HG03460 (cell line): ENCODE measurements at regions not wholly inside any gene's neighbourhood (a gene's known extent, or its start where the extent isn't known, plus 50 kb on each side); places are given as distances from the start of the nearest gene placed in this dataset.

Experiments
- ATAC-seq: cut with Tn5 transposase; IDR thresholded peaks from one replicate; pipeline ENCODE4 v1.9.1; 2021; ENCODE audit not compliant: unreplicated experiment

DNA sequence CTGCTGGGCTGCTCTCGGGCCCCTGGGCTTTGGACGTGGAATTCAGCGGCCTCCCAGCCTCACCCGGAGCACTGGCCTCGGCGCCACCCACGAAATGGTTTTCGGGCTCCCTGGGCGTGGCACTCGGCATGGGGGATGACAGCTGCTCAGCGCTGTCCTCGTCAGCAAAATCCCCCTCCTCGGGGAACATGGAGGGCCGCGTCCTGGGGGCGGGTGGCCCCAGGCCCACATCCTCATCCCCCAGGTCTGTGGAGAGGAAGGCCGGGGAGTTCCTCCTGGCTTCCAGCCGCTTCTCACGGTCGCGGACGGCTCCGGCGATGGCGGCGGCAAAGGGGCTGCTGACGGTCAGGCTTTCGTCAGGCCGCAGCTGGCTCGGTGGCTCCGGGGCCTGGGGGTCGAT is 88.4 kb downstream of the CTTN start:
- no peak for ATAC-seq

DNA sequence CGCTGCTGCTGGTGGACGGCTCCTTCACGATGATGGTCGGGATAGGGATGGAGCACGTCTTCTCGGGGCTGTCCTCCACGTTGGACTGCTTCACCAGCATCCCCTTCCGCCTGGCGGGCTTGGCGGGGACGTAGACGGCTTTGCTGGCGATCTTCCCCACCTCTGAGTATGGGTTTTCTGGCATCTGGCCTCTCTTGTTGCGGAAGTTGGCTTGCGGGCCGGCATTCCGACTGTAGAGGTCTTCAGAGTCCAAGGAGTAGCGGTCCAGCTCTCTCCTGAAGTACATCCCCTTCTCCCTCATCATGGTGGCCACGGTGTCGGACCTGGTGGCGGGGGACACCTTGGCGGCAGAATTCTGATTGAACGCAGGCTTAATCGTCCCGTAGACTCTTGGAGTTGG is 88.8 kb downstream of the CTTN start:
- no peak for ATAC-seq

DNA sequence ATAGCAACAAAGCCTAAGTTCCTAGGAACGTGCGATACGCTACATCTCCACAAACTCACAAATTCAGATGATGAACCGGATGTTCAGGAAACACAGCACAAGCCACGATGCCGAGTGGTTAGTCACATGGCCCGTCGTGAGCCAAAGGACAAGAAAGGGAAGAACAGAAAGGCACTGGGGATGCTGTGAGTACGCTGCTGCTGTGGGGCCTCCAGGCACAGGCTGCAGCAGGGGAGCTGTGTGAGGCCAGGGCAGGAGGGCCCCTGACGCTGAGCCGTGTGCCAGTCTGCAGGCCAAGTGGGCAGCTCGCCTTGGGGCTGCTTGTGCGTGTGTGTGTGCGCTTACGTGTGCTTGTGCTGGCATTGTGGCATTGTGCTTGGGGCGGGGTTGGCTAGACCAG is 89.4 kb downstream of the CTTN start:
- no peak for ATAC-seq

DNA sequence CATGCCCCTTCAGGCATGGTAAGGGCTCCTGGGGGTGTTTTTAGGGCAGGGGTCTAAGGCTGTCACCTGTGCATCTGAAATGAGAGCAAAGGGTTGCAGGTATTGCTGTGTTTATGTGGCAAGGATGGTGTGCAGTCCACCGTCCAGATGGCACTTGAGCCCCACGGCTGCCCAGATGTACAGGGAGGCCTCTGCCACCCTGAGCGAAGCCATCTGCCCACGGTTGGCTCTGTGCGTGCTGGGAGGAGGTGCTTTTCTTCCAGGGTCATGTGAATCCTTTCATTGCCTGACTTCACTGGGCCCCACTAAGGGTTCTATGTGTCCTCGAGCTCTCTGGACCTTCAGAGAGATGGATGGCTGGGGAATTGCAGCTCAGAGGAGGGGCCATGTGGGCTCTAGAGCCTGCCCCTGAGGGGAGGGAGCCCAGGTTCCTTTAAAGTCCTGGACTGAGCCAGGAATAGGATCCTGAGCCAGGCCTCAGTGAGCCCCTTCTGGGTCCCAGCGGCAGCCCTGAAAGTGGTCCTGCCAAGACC is 89.9 kb downstream of the CTTN start:
- ATAC-seq = no peak

DNA sequence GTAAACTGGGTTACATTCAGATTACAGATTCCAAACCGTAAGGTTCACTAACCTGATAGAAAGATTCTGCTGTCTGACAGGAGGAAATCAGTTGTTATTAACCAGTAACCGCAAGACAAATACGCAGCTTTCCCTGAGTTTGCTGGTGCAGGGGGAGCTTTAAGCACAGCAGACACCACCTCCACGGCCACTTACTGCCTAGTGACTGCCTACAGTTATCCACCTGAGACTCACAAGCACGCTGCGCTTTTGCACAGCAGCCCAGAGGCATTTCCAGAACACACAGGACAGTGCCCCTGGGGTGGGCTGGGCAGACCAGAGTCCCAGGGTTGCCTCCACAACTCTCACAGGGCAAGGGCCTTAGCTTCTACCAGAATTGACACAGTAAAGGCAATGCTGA is 90.9 kb downstream of the CTTN start:
- ATAC-seq = no peak

DNA sequence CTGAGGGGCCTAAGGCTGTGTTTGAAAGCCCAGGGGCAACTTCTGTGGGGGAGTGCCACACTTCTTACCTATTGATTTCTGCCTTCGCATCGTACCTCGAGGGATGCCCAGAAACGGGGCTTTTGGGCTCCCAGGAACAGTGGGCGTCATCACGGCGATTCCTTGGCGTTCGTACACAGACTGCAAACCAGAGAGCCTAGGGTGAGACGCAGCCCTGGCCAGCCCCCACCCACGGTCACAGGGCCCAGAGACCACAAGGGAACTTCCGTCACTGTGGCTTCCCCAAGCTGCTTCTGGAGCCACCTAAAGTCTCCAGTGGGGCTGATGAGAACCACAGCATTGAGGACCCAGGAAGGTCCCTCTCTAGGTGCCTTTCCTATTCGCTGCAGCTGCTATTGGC is 91.9 kb downstream of the CTTN start:
- ATAC-seq = no peak

DNA sequence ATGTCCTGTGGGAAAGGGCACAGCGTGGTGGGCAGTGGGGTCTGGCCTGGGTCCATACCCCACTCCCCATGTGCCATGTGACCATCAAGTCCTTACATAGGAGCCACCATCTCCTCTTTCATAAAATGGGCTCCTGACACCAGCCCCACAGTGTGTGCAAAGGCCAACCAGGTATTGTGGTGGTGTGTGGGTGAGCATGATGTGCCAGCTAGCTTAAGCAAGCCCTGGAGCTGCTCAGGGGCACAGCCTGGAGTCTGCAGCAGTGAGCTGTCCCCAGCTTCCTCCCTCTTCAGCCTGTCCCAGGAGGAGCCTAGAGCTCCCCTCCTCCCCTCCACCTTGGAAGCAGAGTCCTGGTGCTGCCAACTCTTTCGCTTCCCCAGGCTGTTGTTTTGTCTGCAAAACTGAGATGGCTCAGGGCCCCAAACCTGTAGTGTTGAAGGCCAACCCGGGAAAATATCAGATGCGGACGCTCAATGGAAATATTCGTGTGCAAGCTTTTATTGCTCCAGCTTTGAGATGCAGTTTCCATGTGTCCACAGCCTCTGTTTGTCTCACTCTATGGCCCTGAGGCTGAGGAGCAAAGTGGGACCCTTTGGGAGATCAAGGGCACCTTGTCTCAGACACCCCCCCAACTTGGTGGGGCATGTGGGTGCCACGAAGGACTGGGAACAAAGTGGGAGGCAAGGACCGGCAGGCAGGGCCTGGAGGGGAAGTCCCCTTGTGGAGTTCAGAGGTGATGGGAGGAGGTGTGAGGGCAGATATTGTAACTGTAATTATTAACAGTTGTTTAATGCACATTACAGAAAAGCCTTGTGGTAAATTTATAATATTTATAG is 92.6 kb downstream of the CTTN start:
- no peak for ATAC-seq

DNA sequence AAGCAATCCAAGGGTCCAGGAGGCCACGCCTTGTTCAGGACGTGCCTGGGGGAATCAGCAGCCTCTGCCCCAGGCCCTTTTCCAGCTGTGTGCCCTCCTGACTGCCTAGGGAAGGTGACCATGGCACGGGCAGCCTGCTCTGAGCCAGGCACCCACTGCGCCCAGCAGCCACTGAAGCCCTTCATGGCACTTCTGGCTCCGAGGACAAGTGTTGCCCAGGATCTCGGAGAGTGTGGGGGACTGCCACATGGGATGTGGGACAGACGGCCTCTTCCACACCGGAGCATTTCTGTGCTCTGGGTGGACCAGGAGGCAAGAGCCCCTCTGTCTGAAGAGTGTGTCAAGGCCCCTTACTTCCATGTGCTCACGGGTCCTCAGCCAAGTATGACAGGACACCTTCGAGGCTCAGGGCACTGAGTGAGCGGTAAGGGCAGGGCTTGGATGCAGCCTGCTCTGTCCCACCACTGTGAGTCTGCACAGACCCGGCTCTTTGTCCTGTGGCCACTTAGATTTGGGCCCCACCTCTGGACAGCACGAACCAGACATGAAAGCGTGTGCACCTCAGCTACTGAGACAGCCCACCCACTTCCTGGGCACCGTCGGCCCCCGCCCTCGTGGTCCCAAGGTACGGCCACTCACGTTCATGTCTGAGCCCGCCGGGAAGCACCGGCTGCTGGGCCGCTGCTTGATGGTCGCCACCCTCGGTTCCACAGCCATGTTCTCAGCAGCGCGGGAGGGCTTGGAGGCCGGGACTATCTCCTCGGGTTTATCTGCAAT is 93.6 kb downstream of the CTTN start:
- ATAC-seq = no peak

DNA sequence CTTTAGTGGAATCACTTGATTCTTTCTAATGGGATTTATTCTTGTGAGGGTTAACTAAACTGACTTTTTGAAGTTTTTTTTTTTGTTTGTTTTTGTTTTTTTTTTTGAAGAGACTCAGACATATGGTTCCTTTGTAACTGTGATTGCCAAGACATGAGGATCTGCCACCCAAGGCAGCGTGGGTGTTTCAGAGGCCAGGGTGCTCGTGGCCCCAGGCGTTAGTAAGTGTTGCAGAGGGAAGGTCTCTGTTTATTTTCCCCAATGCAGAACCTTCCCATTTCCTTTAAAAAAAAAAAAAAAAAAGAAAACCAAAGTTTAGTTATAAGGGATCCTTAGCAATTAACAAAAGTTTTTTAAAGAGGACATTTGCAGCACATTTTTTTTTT is 94.8 kb downstream of the CTTN start:
- ATAC-seq = no peak

DNA sequence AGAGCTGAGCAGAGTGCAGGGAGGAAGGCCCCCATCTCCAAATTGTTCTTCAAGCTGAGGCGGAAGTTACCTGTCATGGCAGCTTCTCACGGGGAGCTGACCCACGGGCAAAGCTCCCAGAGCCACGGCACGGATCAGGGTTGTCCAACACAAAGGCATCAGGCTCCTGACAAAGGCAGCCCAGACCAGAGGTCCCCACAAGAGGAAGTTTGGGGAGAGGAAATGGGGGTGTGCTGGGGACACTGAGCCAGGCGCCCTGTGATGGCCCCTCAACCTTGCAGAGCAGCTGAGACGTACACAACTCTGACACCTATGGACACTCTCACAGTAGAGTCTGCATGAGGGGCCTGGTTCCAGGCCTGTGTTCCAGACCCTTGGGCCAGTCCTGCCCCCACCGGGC is 95.6 kb downstream of the CTTN start:
- no peak for ATAC-seq

DNA sequence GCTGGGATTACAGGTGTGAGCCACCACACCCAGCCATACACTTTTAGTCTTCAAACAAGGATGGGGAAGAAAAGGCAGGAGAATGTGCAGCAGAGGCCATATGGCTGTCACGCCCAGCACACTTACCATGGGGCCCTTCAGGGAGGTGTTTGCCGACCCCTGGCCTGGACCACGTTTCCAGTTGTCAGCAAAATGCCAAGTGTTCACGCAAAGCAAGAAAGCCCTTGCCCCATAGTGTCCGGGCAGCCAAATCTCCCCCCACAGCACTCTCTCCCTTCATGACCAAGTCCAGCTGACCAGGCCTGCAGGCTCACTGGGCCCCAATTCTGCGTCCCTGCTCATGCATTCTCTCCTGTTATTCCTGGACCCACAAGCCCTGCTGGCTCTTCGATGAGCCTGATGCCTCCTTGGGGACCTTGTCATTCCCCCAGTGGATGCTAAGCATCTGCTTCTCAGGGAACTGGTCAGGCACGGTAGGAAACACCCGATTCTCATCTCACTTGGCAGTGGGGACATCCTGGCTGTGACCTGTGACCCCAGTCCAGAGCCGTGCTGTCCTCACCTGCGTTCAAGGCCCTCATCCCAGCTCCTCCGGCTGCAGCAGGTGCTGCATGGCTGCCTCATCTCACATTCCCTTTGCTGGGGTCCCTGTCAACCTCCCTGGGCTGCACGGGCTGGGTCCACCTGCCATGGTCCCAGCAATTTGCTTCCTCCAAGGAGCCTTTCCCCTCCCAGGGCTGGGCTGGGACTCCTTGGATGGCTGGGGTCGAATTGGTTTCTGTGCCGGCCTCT is 96.4 kb downstream of the CTTN start:
- ATAC-seq = no peak

DNA sequence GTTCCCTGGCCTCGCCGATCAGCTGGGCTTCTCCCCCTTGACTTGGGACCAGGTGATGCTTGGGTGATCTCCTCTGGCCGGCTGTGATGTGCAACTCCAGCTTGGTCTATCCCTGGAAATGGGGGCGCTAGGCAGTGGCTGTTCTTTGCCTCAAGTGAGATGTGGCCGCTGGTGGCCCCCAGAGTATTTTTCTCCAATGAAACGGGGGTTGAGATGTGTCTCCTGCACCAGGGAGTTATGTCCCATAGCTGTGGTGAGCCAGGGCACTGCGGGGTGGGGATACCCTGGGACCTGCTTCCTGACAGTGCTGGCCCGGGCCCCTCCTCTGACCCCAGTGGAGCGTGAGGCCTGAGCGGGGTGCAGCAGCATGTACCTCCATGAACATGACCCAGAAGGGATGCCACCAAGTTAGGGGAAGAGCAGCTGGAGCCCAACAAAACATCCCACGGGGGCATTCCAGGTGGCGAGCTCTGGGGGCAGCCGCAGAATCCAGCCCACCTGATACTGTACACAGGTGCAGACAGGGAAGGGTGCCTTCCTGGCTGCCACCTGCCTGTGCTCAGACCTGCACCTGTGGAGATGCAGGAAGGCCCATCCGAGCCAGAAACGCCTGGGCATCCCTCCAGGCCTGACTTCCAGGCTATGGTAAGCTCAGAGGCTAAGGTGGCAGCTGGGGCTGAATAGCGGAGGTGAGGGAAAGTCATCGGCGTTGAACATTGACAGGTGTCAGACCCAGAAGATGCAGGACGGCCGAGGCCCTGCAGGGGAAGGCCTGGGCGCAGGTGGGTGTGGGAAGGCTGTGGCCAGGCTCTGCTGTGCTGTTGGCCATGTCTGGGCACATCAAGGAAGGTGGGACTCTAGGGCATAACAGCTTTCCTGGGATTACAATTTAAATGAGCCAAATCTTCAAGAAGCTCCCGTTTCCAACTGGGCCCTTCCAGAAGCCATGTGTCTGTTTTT is 97.3 kb downstream of the CTTN start:
- ATAC-seq = no peak

DNA sequence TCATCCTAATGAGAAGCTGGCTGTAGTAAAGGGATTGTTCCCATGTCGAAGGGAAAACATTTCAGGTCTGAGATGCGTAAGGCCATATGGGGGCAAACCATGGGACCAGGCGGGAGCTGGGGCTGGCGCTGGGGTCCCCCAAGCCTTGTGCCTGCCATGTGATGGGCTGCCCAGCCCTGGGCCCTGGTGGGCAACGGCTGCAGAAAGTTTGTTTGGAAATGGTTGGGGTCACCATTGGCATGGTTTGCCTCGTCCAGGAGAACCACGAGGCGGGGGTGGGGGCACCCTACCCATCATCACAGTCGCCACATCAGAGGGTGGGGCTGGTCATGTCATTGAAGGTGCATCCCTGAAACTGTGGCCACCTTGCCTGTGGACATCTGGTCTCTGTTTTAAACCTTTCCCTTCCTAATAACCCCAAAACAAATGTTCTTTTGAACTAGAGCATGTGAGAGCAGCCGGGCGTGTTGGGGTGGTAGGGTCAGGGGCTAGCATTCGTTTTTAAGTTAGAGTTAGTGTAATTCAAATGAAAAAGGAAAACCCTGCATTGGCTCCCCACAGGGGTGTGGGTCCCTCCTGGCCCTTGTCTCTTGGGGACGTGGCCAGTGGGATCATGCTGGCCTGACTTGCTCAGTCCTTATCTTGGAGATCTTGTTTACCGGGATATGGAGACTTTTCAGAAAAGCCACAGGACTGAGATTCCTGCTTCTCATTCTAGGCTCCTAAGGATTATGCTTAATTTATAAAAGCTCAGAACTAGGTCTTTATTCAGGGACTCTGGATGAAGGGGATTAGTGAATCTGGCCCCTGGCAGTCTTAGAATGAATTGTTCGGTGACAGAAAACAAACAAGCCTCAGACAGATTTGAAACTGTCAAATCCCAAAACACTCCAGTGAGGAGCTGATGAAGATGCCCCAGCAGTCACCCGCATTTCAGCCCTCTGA is 98.5 kb downstream of the CTTN start:
- no peak for ATAC-seq

DNA sequence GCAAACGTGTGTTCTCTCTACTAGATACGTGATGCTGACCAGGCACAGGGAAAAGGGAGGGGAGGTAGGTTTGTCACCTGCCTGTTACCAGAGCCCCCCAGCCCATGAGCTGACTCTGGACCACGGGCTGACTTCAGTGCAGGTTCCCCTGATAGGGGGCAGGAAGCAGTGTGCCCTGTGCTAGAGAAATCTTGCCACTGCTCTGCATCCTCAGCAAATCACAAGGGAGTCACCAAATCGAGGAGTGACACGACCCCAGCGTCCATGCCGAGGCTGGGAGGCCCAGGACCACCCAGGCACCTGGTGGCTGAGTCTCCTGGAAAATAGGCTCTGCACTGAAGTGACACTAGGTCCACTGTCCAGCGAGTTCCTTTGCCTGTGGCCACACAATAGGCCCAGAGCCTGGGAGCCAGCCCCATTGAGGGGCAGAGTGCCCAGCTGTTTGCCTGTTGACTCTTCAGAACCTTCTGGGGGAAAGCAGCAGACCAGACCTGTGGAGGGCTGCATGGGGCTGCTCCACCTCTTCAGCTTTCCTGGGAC is 99.3 kb downstream of the CTTN start:
- ATAC-seq = no peak

DNA sequence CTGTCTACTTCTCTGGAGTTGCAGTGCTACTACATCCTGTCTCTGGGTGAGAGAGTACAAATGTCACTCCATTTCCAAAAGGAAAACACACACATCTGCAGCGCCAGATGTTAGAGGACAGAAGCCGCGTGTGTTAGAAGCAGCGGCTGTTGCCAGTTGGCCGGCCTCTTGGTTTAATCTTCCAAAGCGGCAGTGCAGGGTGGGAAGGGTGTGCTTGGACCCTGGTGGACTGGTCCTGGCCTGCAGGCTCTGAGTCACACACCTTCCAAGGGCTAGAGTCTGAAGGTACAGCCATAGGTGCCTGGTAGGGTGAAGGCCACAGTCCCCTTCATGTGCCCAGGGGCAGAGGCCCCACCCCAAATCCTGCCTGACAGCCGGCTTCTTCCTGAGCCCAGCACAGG is 99.8 kb downstream of the CTTN start:
- no peak for ATAC-seq

DNA sequence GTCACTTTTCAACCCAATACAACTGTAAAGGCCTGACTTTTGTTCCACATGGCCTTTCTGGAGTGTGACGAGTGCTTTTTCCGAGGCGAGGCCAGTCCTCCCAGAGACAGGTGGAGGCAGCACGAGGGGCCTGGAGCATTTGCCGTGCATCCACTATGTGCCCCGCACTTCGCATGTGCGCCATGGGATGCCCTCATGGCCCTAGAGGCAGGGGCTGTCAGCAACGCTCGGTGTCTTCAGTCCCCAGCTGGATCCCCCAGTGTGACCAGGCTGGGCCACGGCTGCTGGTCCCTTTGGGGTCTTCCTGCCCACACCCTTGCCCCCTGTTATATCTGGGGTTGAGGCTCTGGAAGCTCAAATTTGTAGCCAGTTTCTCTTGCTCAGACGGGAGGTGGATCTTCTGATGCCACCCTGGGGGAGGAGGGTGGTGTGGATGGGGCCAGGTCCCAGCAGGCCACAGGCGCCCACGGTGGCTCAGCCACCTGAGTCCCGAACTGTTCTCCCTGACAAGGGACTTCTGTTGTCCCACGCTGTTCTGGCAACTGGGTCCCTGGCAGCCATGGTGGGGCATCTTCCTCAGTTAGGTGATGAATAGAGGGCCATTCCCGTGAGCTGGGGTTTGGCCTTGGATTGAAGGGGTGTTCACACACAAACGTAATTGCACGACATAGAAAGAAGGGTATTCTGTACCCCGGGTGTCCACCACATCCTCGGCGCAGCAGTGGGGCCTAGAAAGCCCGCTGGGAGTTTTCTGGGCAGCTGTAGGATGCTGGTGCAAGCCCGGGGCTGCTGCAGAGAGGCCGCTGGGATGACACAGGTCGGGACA is 100.9 kb downstream of the CTTN start:
- ATAC-seq = no peak

DNA sequence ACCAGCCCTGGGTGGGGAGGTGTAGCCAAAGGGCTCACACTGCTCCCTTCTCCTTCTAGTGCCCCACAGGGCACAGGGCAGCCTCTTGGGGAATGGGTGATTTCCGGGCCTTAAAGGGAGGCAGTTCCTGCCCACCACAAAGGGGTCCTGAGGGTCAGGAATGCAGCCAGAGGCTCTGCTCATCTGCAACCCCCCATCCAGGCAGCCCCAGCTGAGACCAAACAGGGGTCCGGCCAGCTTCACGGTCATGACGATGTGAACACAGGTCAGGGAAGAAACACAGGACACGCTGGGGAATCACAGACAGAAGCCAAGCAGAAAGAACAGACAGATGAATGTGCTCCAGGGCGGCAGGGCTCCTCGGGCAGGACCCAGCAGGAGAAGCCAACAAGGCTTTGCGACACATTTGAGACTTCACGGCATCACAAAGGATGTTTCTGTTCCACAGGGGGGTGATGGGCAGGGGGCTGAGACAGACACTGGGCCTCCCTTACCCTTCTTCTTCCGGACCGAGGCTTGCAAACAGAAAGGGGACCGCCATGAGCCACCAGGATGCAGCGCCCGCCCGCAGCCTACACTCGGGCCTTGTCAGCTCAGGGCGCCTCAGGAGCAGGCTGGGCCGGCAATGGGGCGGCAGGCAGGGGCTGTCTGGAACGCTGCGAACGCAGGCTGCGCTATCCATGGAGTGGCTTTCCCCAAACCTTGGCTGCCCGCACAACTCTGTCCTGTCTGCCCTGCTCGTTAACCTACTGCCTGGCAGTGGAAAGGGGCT is 101.9 kb downstream of the CTTN start:
- no peak for ATAC-seq
